AG04449 (cell line): ENCODE measurements at regions not wholly inside any gene's neighbourhood (a gene's known extent, or its start where the extent isn't known, plus 50 kb on each side); places are given as distances from the start of the nearest gene placed in this dataset.

Experiments used
- CTCF ChIA-PET: fragments of 350-600 bp; formaldehyde crosslinking; extraction: SDS; loops from one replicate; lab custom pipeline; 2021; ENCODE audit warnings: antibody characterized with exemption; lab: Yijun Ruan, JAX
- POLR2A ChIA-PET: fragments of 400-600, 350-600 bp; formaldehyde crosslinking; extraction: SDS; loops from one replicate; lab custom pipeline; 2020; ENCODE audit warnings: antibody characterized with exemption, inconsistent platforms; lab: Yijun Ruan, JAX
- DNase-seq: peaks from one replicate; pipeline ENCODE4 v3.0.0-alpha.2; 2010; ENCODE audit warnings: low read depth, low spot score
- H3K4me3 ChIP-seq: 2 replicates; pipeline ENCODE4 v1.5.1; 2011; ENCODE audit warnings: low read depth, mild to moderate bottlenecking, control low read depth, low read length
- CTCF ChIP-seq: IDR thresholded peaks from one replicate; pipeline ENCODE4 v1.5.1; 2011; ENCODE audit warnings: mild to moderate bottlenecking, moderate library complexity, low read length, control low read depth, inconsistent platforms; ENCODE audit not compliant: insufficient read depth; ENCODE audit errors: missing control alignments

GRCh38 chr14:37851054-37851453 is 255.6 kb downstream of the TTC6 start:
- H3K4me3 ChIP-seq, result no peak overlapping the region
- ChIA-PET CTCF (no interaction called here), POLR2A (no interaction called here)
- DNase-seq, result no peak
- no peak for TF ChIP-seq CTCF

GRCh38 chr14:37855871-37856270 is 260.4 kb downstream of the TTC6 start:
- H3K4me3 ChIP-seq, result no peak overlapping the region
- ChIA-PET POLR2A (no interaction called here), CTCF (interaction anchor here (1.1 to 3.4 kb wide), 2 partner anchors 13 to 19 kb away, joined by 4 to 14 read pairs; no protein-coding TSS in a partner anchor)
- no peak for TF ChIP-seq CTCF
- no peak for DNase-seq

- TF ChIP-seq CTCF, result no peak
- ChIA-PET CTCF (interaction anchor here (0.7 to 3.4 kb wide), 3 partner anchors 17 to 1656 kb away, joined by 3 to 14 read pairs (median 10); no protein-coding TSS in a partner anchor), POLR2A (no interaction called here)
- no peak for DNase-seq
- no peak overlapping the region for H3K4me3 ChIP-seq
Observed at GRCh38 chr14:37857774-37858266, 262.4 kb downstream of the TTC6 start.

- CTCF ChIA-PET, result interaction anchor here (0.7 to 2.0 kb wide), 4 partner anchors 16 to 1657 kb away, joined by 3 to 10 read pairs (median 3); no protein-coding TSS in a partner anchor
Observed at GRCh38 chr14:37858733-37859132, 263.3 kb downstream of the TTC6 start.

GRCh38 chr14:37859177-37859576 is 263.7 kb downstream of the TTC6 start:
- POLR2A ChIA-PET, result no interaction called here
- no peak overlapping the region for H3K4me3 ChIP-seq
- CTCF ChIA-PET, result interaction anchor here (0.8 to 2.0 kb wide), 3 partner anchors 15 to 150 kb away, joined by 3 to 10 read pairs (median 3); no protein-coding TSS in a partner anchor
- TF ChIP-seq CTCF, result no peak
- DNase-seq, result no peak

More at GRCh38 chr14:37858733-37859132, 263.3 kb downstream of the TTC6 start:
- TF ChIP-seq CTCF, result no peak
- DNase-seq, result no peak
- POLR2A ChIA-PET, result no interaction called here
- no peak overlapping the region for H3K4me3 ChIP-seq

- no peak overlapping the region for H3K4me3 ChIP-seq
- no peak for DNase-seq
- CTCF ChIA-PET, result no interaction called here
- TF ChIP-seq CTCF, result no peak
- POLR2A ChIA-PET, result no interaction called here
Observed at GRCh38 chr14:37862263-37862662, 266.8 kb downstream of the TTC6 start.
